MCF 10A (cell line): ENCODE measurements at regions not wholly inside any gene's neighbourhood (a gene's known extent, or its start where the extent isn't known, plus 50 kb on each side); places are given as distances from the start of the nearest gene placed in this dataset.

ENCODE experiments used
- BruUV-seq: library from RNA; stranded (reverse); fragments of 400-500 nt; replicated peaks from 2 replicates; lab custom pipeline; 2021; lab: Mats Ljungman, UMichigan
- CTCF ChIA-PET: fragments of 300-600 bp; sonication (Branson Sonifier 250); formaldehyde crosslinking; extraction: SDS; loops from one replicate; lab custom pipeline; 2021; ENCODE audit warnings: antibody characterized with exemption, inconsistent platforms; lab: Yijun Ruan, JAX
- POLR2A ChIA-PET: fragments of 300-600, 350-650 bp; sonication (Branson Sonifier 250); formaldehyde crosslinking; extraction: SDS; loops from one replicate; lab custom pipeline; 2020; ENCODE audit warnings: antibody characterized with exemption, inconsistent platforms; lab: Yijun Ruan, JAX
- DNase-seq: peaks from one replicate; pipeline ENCODE4 v3.0.0-alpha.2; 2018; ENCODE audit not compliant: unreplicated experiment
- H3K27ac Mint-ChIP-seq: one replicate; pipeline ENCODE4 v1.8.0; 2022; ENCODE audit warnings: mild to moderate bottlenecking, low read depth, mixed read lengths; ENCODE audit not compliant: unreplicated experiment
- H3K27me3 Mint-ChIP-seq: one replicate; pipeline ENCODE4 v1.8.0; 2022; ENCODE audit warnings: mixed read lengths; ENCODE audit not compliant: insufficient read depth, unreplicated experiment
- H3K36me3 Mint-ChIP-seq: one replicate; pipeline ENCODE4 v1.8.0; 2022; ENCODE audit warnings: mild to moderate bottlenecking, moderate library complexity, mixed read lengths; ENCODE audit not compliant: insufficient read depth, unreplicated experiment
- H3K4me1 Mint-ChIP-seq: one replicate; pipeline ENCODE4 v1.8.0; 2022; ENCODE audit warnings: mixed read lengths; ENCODE audit not compliant: insufficient read depth, unreplicated experiment
- H3K4me3 Mint-ChIP-seq: one replicate; pipeline ENCODE4 v1.8.0; 2022; ENCODE audit warnings: mild to moderate bottlenecking, moderate library complexity, mixed read lengths; ENCODE audit not compliant: unreplicated experiment
- H3K9me3 Mint-ChIP-seq: one replicate; pipeline ENCODE4 v1.8.0; 2022; ENCODE audit warnings: mixed read lengths; ENCODE audit not compliant: unreplicated experiment
- intact Hi-C: fragments of 100-400 bp; cut with micrococcal nuclease; formaldehyde crosslinking; loops from 2 replicates; pipeline ENCODE4 v1.14.1; 2022
- TF ChIP-seq, protein P1 (sequence below): fragments of 200-600 bp; IDR thresholded peaks from one replicate; pipeline ENCODE4 v1.8.0; 2022; ENCODE audit warnings: antibody characterized with exemption, mild to moderate bottlenecking; ENCODE audit not compliant: unreplicated experiment

DNA sequence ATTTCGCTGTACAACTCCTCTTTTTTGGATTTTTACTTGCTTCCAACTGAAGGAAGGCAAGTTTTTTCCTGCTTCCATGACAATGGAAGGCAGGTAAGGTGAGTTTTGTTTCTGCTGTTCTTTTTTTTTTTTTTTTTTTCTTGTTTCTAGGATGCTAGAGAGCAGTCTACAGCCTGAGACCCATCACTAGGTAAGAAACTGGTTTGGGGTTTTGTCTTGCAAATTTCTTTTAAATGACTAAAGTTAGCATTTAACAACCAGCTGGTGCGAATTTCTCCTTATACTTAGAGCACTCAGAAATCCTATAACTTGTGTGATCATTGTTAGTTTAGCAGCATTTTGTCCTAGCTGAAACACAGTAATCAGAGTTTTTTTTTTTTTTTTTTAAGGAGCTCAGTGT is 378.4 kb upstream of the CNKSR2 start:
- intact Hi-C loops: no loop called here
- POLR2A ChIA-PET: no interaction called here
- DNase-seq: no peak
- H3K27ac Mint-ChIP-seq: no peak overlapping the region
- no peak overlapping the region for H3K4me3 Mint-ChIP-seq
- peaks cover 6% of the 10 kb centered on the region for H3K9me3 Mint-ChIP-seq
- no peaks in the 10 kb centered on the region for H3K4me1 Mint-ChIP-seq
- CTCF ChIA-PET: interaction anchor here (0.7 kb wide), 1 partner anchor 160 kb away, joined by 3 read pairs; no protein-coding TSS in a partner anchor
- no peaks in the 10 kb centered on the region for H3K36me3 Mint-ChIP-seq
- no peaks in the 10 kb centered on the region for H3K27me3 Mint-ChIP-seq
- BruUV-seq: no TSS peak
- TF ChIP-seq, protein P1, sequence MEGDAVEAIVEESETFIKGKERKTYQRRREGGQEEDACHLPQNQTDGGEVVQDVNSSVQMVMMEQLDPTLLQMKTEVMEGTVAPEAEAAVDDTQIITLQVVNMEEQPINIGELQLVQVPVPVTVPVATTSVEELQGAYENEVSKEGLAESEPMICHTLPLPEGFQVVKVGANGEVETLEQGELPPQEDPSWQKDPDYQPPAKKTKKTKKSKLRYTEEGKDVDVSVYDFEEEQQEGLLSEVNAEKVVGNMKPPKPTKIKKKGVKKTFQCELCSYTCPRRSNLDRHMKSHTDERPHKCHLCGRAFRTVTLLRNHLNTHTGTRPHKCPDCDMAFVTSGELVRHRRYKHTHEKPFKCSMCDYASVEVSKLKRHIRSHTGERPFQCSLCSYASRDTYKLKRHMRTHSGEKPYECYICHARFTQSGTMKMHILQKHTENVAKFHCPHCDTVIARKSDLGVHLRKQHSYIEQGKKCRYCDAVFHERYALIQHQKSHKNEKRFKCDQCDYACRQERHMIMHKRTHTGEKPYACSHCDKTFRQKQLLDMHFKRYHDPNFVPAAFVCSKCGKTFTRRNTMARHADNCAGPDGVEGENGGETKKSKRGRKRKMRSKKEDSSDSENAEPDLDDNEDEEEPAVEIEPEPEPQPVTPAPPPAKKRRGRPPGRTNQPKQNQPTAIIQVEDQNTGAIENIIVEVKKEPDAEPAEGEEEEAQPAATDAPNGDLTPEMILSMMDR: no peak

DNA sequence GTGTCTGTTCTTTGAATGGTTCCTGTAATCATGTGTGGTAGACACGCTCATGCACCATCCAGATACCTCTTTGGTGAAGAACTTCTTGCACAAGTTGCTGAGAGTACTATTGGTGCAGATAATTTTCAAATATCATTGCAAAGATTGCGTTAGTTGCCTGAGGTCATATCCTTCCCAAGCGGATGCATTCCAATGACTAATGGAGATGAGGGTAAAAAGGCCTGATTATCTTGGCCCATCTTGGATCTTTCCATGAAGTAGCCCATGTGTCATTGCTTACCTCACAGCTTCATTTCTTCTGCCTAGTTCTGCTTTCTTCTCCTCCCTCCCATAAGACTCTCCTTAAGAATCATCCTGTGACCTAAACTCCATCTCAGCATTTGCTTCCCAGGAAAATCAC is 384.9 kb upstream of the CNKSR2 start:
- H3K4me1 Mint-ChIP-seq: peaks cover 5% of the 10 kb centered on the region
- no peak for DNase-seq
- no peak overlapping the region for H3K4me3 Mint-ChIP-seq
- H3K36me3 Mint-ChIP-seq: no peaks in the 10 kb centered on the region
- TF ChIP-seq, protein P1: no peak
- no TSS peak for BruUV-seq
- no peaks in the 10 kb centered on the region for H3K27me3 Mint-ChIP-seq
- ChIA-PET POLR2A (no interaction called here), CTCF (interaction anchor here (1.5 kb wide), 1 partner anchor 15 kb away, joined by 4 read pairs; no protein-coding TSS in a partner anchor)
- no peak overlapping the region for H3K27ac Mint-ChIP-seq
- H3K9me3 Mint-ChIP-seq: peaks cover 15% of the 10 kb centered on the region
- intact Hi-C loops: no loop called here

GRCh38 chrX:20988804-20989203 is 385.4 kb upstream of the CNKSR2 start:
- no peaks in the 10 kb centered on the region for H3K27me3 Mint-ChIP-seq
- POLR2A ChIA-PET: no interaction called here
- CTCF ChIA-PET: interaction anchor here (1.5 kb wide), 1 partner anchor 15 kb away, joined by 4 read pairs; no protein-coding TSS in a partner anchor
- DNase-seq: no peak
- no peak overlapping the region for H3K27ac Mint-ChIP-seq
- peaks cover 15% of the 10 kb centered on the region for H3K9me3 Mint-ChIP-seq
- TF ChIP-seq, protein P1: no peak
- H3K36me3 Mint-ChIP-seq: no peaks in the 10 kb centered on the region
- H3K4me1 Mint-ChIP-seq: peaks cover 5% of the 10 kb centered on the region
- no peak overlapping the region for H3K4me3 Mint-ChIP-seq
- intact Hi-C loops: no loop called here
- no TSS peak for BruUV-seq

DNA sequence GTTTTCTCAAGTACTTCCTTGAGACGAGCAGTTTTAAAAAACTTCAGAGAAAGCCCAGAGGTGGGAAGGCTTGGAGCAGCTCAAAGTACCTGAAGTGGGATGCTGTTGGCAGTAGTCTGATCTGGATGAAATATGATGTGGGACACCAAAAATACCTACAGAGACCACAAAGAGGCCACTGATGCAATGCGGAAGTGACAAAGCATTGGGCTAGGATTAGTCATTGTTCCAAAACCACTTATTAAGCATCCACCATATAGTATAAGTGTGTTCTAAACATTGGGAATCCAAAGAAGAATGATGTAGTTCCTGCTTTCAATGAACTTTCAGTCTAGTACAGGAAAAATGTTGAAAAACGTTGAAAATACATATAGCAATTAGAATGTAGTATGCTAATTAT is 386.1 kb upstream of the CNKSR2 start:
- Mint-ChIP-seq H3K9me3 (peaks cover 15% of the 10 kb centered on the region), H3K27me3 (no peaks in the 10 kb centered on the region), H3K27ac (no peak overlapping the region), H3K4me3 (no peak overlapping the region), H3K4me1 (peaks cover 5% of the 10 kb centered on the region), H3K36me3 (no peaks in the 10 kb centered on the region)
- CTCF ChIA-PET: interaction anchor here (1.5 kb wide), 1 partner anchor 16 kb away, joined by 4 read pairs; no protein-coding TSS in a partner anchor
- POLR2A ChIA-PET: no interaction called here
- peak; percentile 55 for DNase-seq
- TF ChIP-seq, protein P1: no peak
- intact Hi-C loops: no loop called here
- no TSS peak for BruUV-seq
